ENCODE measurements at regions not wholly inside any gene's neighbourhood (a gene's known extent, or its start where the extent isn't known, plus 50 kb on each side); places are given as distances from the start of the nearest gene placed in this dataset.
"Not testable (repeated sequence)": the region's sequence is repeated elsewhere in the genome, so short reads cannot be mapped to it uniquely, and the experiment has no call there.

- intact Hi-C loops (cut with DNase I): no loop called here
- no peak for DNase-seq (ENCODE audit: low spot score)
- Histone ChIP-seq H3K36me3 (no peaks in the 10 kb centered on the region), H3K4me1 (replicated peaks) (no peaks in the 10 kb centered on the region), H3K4me3 (no peak overlapping the region), H3K9me3 (no peaks in the 10 kb centered on the region), H3K27ac (no peak overlapping the region), H3K27me3 (replicated peaks; ENCODE audit: insufficient read depth) (no peaks in the 10 kb centered on the region)
- WGBS: 92% methylated on average over 1 of the region's 1 CpG
- TF ChIP-seq CTCF (IDR thresholded peaks at IDR 0.05) (no peak), POLR2A (IDR thresholded peaks at IDR 0.05) (no peak), POLR2AphosphoS5 (IDR thresholded peaks at IDR 0.05) (no peak)
These were observed 377.7 kb upstream of the TRPC7 start for GRCh38 chr5:136743052-136743451.

GRCh38 chr5:136740228-136740627 is 374.9 kb upstream of the TRPC7 start:
- Histone ChIP-seq H3K9me3 (no peaks in the 10 kb centered on the region), H3K4me1 (replicated peaks) (no peaks in the 10 kb centered on the region), H3K36me3 (no peaks in the 10 kb centered on the region), H3K4me3 (no peak overlapping the region), H3K27ac (no peak overlapping the region), H3K27me3 (replicated peaks; ENCODE audit: insufficient read depth) (no peaks in the 10 kb centered on the region)
- no peak for DNase-seq (ENCODE audit: low spot score)
- TF ChIP-seq CTCF (IDR thresholded peaks at IDR 0.05) (no peak), POLR2A (IDR thresholded peaks at IDR 0.05) (no peak), POLR2AphosphoS5 (IDR thresholded peaks at IDR 0.05) (no peak)
- intact Hi-C loops (cut with DNase I): no loop called here

GRCh38 chr5:136739271-136739670 is 373.9 kb upstream of the TRPC7 start:
- DNase-seq (ENCODE audit: low spot score); H3K4me1 ChIP-seq (replicated peaks); H3K4me3 ChIP-seq; H3K9me3 ChIP-seq; H3K27ac ChIP-seq; intact Hi-C loops (cut with DNase I); H3K36me3 ChIP-seq; H3K27me3 ChIP-seq (replicated peaks; ENCODE audit: insufficient read depth): not testable (repeated sequence)
- WGBS: 77% methylated on average over 4 of the region's 4 CpGs

GRCh38 chr5:136738829-136739228 is 373.5 kb upstream of the TRPC7 start:
- H3K27ac ChIP-seq: no peak overlapping the region
- H3K27me3 ChIP-seq (replicated peaks; ENCODE audit: insufficient read depth): no peaks in the 10 kb centered on the region
- WGBS: 95% methylated on average over 2 of the region's 2 CpGs
- no peak for DNase-seq (ENCODE audit: low spot score)
- no peaks in the 10 kb centered on the region for H3K4me1 ChIP-seq (replicated peaks)
- intact Hi-C loops (cut with DNase I): no loop called here
- TF ChIP-seq POLR2AphosphoS5 (IDR thresholded peaks at IDR 0.05) (no peak), POLR2A (IDR thresholded peaks at IDR 0.05) (no peak), CTCF (IDR thresholded peaks at IDR 0.05) (no peak)
- H3K9me3 ChIP-seq: no peaks in the 10 kb centered on the region
- no peak overlapping the region for H3K4me3 ChIP-seq
- no peaks in the 10 kb centered on the region for H3K36me3 ChIP-seq

GRCh38 chr5:136736021-136736420 is 370.7 kb upstream of the TRPC7 start:
- no peak for DNase-seq (ENCODE audit: low spot score)
- Histone ChIP-seq H3K27me3 (replicated peaks; ENCODE audit: insufficient read depth) (no peaks in the 10 kb centered on the region), H3K9me3 (no peaks in the 10 kb centered on the region), H3K27ac (no peak overlapping the region), H3K4me1 (replicated peaks) (no peaks in the 10 kb centered on the region), H3K4me3 (no peak overlapping the region), H3K36me3 (no peaks in the 10 kb centered on the region)
- intact Hi-C loops (cut with DNase I): no loop called here
- TF ChIP-seq POLR2A (IDR thresholded peaks at IDR 0.05): no peak
- TF ChIP-seq CTCF (IDR thresholded peaks at IDR 0.05): no peak
- TF ChIP-seq POLR2AphosphoS5 (IDR thresholded peaks at IDR 0.05): no peak
- 35% methylated on average over 6 of the region's 6 CpGs for WGBS

GRCh38 chr5:136735611-136736010 is 370.3 kb upstream of the TRPC7 start:
- H3K27ac ChIP-seq; H3K4me1 ChIP-seq (replicated peaks); intact Hi-C loops (cut with DNase I); H3K9me3 ChIP-seq; H3K4me3 ChIP-seq; DNase-seq (ENCODE audit: low spot score); H3K36me3 ChIP-seq; H3K27me3 ChIP-seq (replicated peaks; ENCODE audit: insufficient read depth): not testable (repeated sequence)
- WGBS: 28% methylated on average over 4 of the region's 4 CpGs

Measured in prostate gland (tissue), 2 donors.